Esophagus (tissue), 2 donors: ENCODE measurements at regions not wholly inside any gene's neighbourhood (a gene's known extent, or its start where the extent isn't known, plus 50 kb on each side); places are given as distances from the start of the nearest gene placed in this dataset.

Experiments used
- H3K27ac ChIP-seq, 2 donors: one replicate each; pipeline ENCODE4 v1.5.1; 2013; ENCODE audit warnings: low read depth in 2 of 2, mild to moderate bottlenecking in 2 of 2, inconsistent platforms in 1 of 2, low read length in 1 of 2, moderate library complexity in 1 of 2
- H3K27me3 ChIP-seq, 2 donors: one replicate each; pipeline ENCODE4 v1.6.1; 2013; ENCODE audit warnings: low read length in 2 of 2, control low read depth in 1 of 2, mild to moderate bottlenecking in 1 of 2; ENCODE audit not compliant: insufficient read depth in 2 of 2, control insufficient read depth in 1 of 2
- H3K36me3 ChIP-seq, 2 donors: one replicate each; pipeline ENCODE4 v1.6.1; 2013; ENCODE audit warnings: low read length in 1 of 2; ENCODE audit not compliant: control insufficient read depth in 2 of 2, insufficient read depth in 2 of 2
- H3K4me1 ChIP-seq, 2 donors: one replicate each; pipeline ENCODE4 v1.6.1; 2013; ENCODE audit warnings: low read length in 1 of 2; ENCODE audit not compliant: control insufficient read depth in 2 of 2, insufficient read depth in 2 of 2
- H3K4me3 ChIP-seq, 2 donors: one replicate each; pipeline ENCODE4 v1.5.1; 2013; ENCODE audit warnings: low read length in 2 of 2, mild to moderate bottlenecking in 2 of 2, low read depth in 1 of 2, moderate library complexity in 1 of 2
- H3K9me3 ChIP-seq, 2 donors: one replicate each; pipeline ENCODE4 v1.6.1; 2013; ENCODE audit warnings: mild to moderate bottlenecking in 2 of 2, low read depth in 1 of 2, low read length in 1 of 2, moderate library complexity in 1 of 2; ENCODE audit not compliant: control insufficient read depth in 2 of 2, insufficient read depth in 1 of 2
- WGBS, 2 donors: extraction: QIAGEN DNeasy Blood & Tissue Kit; methylation state at CpG; one replicate each; pipeline ENCODE4 v1.1.7; 2013; 5-methylcytosine and 5-hydroxymethylcytosine counted together
- donor health status: healthy with polysubstance abuse.
- donor health status: Bipolar disorder and iron deficiency.

- WGBS, 2 donors: 74 to 78% methylated on average over 2 of the region's 2 CpGs
- H3K27ac ChIP-seq: no peak overlapping the region
- no peaks in the 10 kb centered on the region for H3K4me1 ChIP-seq
- no peaks in the 10 kb centered on the region for H3K36me3 ChIP-seq
- H3K4me3 ChIP-seq: no peak overlapping the region
- H3K27me3 ChIP-seq: no peaks in the 10 kb centered on the region
- H3K9me3 ChIP-seq: peaks cover 0 to 3% of the 10 kb centered on the region in 2 donors
Observed at GRCh38 chr4:129897111-129897510, 801.2 kb downstream of the C4orf33 start.

- no peaks in the 10 kb centered on the region for H3K4me1 ChIP-seq
- no peak overlapping the region for H3K27ac ChIP-seq
- no peak overlapping the region for H3K4me3 ChIP-seq
- no peaks in the 10 kb centered on the region for H3K27me3 ChIP-seq
- no peaks in the 10 kb centered on the region for H3K36me3 ChIP-seq
- WGBS, 2 donors: 27 to 30% methylated on average over 3 of the region's 3 CpGs
- H3K9me3 ChIP-seq: peaks cover 3 to 8% of the 10 kb centered on the region in 2 donors
Observed at GRCh38 chr4:129899849-129900248, 803.9 kb downstream of the C4orf33 start.

GRCh38 chr4:129900430-129900953 is 804.5 kb downstream of the C4orf33 start:
- Histone ChIP-seq H3K9me3 (peaks cover 3 to 8% of the 10 kb centered on the region in 2 donors), H3K36me3 (no peaks in the 10 kb centered on the region), H3K4me1 (no peaks in the 10 kb centered on the region), H3K4me3 (no peak overlapping the region), H3K27ac (no peak overlapping the region), H3K27me3 (no peaks in the 10 kb centered on the region)
- 84 to 85% methylated on average over 2 of the region's 2 CpGs for WGBS, 2 donors

GRCh38 chr4:129901205-129901604 is 805.3 kb downstream of the C4orf33 start:
- H3K27me3 ChIP-seq: no peaks in the 10 kb centered on the region
- H3K9me3 ChIP-seq: peaks cover 3 to 8% of the 10 kb centered on the region in 2 donors
- H3K4me1 ChIP-seq: no peaks in the 10 kb centered on the region
- H3K36me3 ChIP-seq: no peaks in the 10 kb centered on the region
- no peak overlapping the region for H3K27ac ChIP-seq
- H3K4me3 ChIP-seq: no peak overlapping the region
- WGBS, 2 donors: 0 to 14% methylated on average over 1 of the region's 1 CpG

GRCh38 chr4:129903861-129904260 is 807.9 kb downstream of the C4orf33 start:
- no peaks in the 10 kb centered on the region for H3K4me1 ChIP-seq
- 88 to 93% methylated on average over 8 of the region's 8 CpGs for WGBS, 2 donors
- no peak overlapping the region for H3K4me3 ChIP-seq
- no peaks in the 10 kb centered on the region for H3K27me3 ChIP-seq
- H3K9me3 ChIP-seq: peaks cover 3 to 8% of the 10 kb centered on the region in 2 donors
- H3K36me3 ChIP-seq: no peaks in the 10 kb centered on the region
- H3K27ac ChIP-seq: no peak overlapping the region

GRCh38 chr4:129905256-129905655 is 809.3 kb downstream of the C4orf33 start:
- H3K4me1 ChIP-seq: no peaks in the 10 kb centered on the region
- H3K9me3 ChIP-seq: peaks cover 3 to 8% of the 10 kb centered on the region in 2 donors
- no peaks in the 10 kb centered on the region for H3K27me3 ChIP-seq
- no peak overlapping the region for H3K27ac ChIP-seq
- H3K4me3 ChIP-seq: no peak overlapping the region
- H3K36me3 ChIP-seq: no peaks in the 10 kb centered on the region
- WGBS, 2 donors: 32 to 39% methylated on average over 1 of the region's 1 CpG

- H3K4me3 ChIP-seq: no peak overlapping the region
- H3K9me3 ChIP-seq: peaks cover 0 to 5% of the 10 kb centered on the region in 2 donors
- H3K4me1 ChIP-seq: no peaks in the 10 kb centered on the region
- H3K36me3 ChIP-seq: no peaks in the 10 kb centered on the region
- no peak overlapping the region for H3K27ac ChIP-seq
- no peaks in the 10 kb centered on the region for H3K27me3 ChIP-seq
- WGBS, 2 donors: 38 to 63% methylated on average over 4 of the region's 4 CpGs
Observed at GRCh38 chr4:129908117-129908516, 812.2 kb downstream of the C4orf33 start.

- Histone ChIP-seq H3K36me3 (no peaks in the 10 kb centered on the region), H3K27ac (no peak overlapping the region), H3K9me3 (no peaks in the 10 kb centered on the region)
Observed at GRCh38 chr4:129916991-129917390, 821.0 kb downstream of the C4orf33 start.

GRCh38 chr4:129917651-129918050 is 821.7 kb downstream of the C4orf33 start:
- Histone ChIP-seq H3K36me3 (no peaks in the 10 kb centered on the region), H3K27me3 (no peaks in the 10 kb centered on the region), H3K9me3 (no peaks in the 10 kb centered on the region), H3K4me3 (no peak overlapping the region), H3K4me1 (no peaks in the 10 kb centered on the region), H3K27ac (no peak overlapping the region)
- WGBS, 2 donors: 62 to 68% methylated on average over 2 of the region's 2 CpGs

More at GRCh38 chr4:129916991-129917390, 821.0 kb downstream of the C4orf33 start:
- H3K4me3 ChIP-seq: no peak overlapping the region
- no peaks in the 10 kb centered on the region for H3K27me3 ChIP-seq
- no peaks in the 10 kb centered on the region for H3K4me1 ChIP-seq

- Histone ChIP-seq H3K27ac (no peak overlapping the region), H3K4me1 (no peaks in the 10 kb centered on the region), H3K4me3 (no peak overlapping the region), H3K27me3 (no peaks in the 10 kb centered on the region), H3K36me3 (no peaks in the 10 kb centered on the region), H3K9me3 (no peaks in the 10 kb centered on the region)
Observed at GRCh38 chr4:129926936-129927335, 831.0 kb downstream of the C4orf33 start.
